AG04450 (cell line): ENCODE measurements at regions not wholly inside any gene's neighbourhood (a gene's known extent, or its start where the extent isn't known, plus 50 kb on each side); places are given as distances from the start of the nearest gene placed in this dataset.
"Not testable (repeated sequence)": the region's sequence is repeated elsewhere in the genome, so short reads cannot be mapped to it uniquely, and the experiment has no call there.

Experiments used
- CTCF ChIA-PET: fragments of 300-600, 350-600 bp; formaldehyde crosslinking; extraction: SDS; loops from one replicate; lab custom pipeline; 2022; ENCODE audit warnings: antibody characterized with exemption, inconsistent platforms; lab: Charles Lee
- POLR2A ChIA-PET: fragments of 350-600 bp; formaldehyde crosslinking; extraction: SDS; loops from one replicate; lab custom pipeline; 2021; ENCODE audit warnings: antibody characterized with exemption, inconsistent platforms; lab: Yijun Ruan, JAX
- DNase-seq: peaks from one replicate; pipeline ENCODE4 v3.0.0-alpha.2; 2011; ENCODE audit warnings: low read depth, low spot score
- H3K27ac ChIP-seq: one replicate; pipeline ENCODE4 v1.5.1; 2012; ENCODE audit warnings: low read depth, low read length, control low read depth
- H3K27me3 ChIP-seq: one replicate; pipeline ENCODE4 v1.6.0; 2012; ENCODE audit warnings: low read length; ENCODE audit not compliant: control insufficient read depth, insufficient read depth
- H3K4me3 ChIP-seq: 2 replicates; pipeline ENCODE4 v1.5.1; 2011; ENCODE audit warnings: mild to moderate bottlenecking, low read depth, low read length, control low read depth
- H3K9me3 ChIP-seq: 2 replicates; pipeline ENCODE4 v1.5.1; 2012; ENCODE audit warnings: low read length; ENCODE audit not compliant: control insufficient read depth, insufficient read depth
- CTCF ChIP-seq: IDR thresholded peaks from 2 replicates; pipeline ENCODE4 v1.5.1; 2011; ENCODE audit warnings: low read depth, low read length, control low read depth, inconsistent platforms

- Histone ChIP-seq H3K27me3 (no peaks in the 10 kb centered on the region), H3K9me3 (no peaks in the 10 kb centered on the region), H3K4me3 (no peak overlapping the region), H3K27ac (no peak overlapping the region)
- POLR2A ChIA-PET, result no interaction called here
- no peak for DNase-seq
- CTCF ChIA-PET, result interaction anchor here (1.2 to 2.3 kb wide), 3 partner anchors 12 to 742 kb away, joined by 3 to 23 read pairs (median 5); no protein-coding TSS in a partner anchor
- TF ChIP-seq CTCF, result peak; percentile 50
Observed at GRCh38 chrX:7996414-7996813, 69.2 kb upstream of the PNPLA4 start.

DNA sequence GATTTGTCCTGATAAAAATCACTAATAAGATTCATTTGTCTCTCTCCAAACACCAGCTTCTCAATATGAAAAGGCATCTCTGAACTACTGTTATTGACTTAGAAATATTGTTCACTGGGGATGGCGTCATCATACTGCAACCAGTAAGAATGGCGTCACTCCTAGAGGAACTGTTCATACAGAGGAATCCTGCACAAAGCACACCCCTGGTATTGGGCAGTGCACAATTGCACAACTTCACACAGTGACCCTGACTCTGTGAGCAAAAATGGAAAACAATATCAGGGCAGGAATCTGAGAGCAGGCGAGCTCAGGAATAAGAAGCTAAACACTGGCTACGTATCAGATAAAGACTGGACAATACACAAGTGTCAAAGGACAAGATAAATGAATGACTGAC, 66.7 kb upstream of the PNPLA4 start:
- CTCF ChIA-PET, result interaction anchor here (3.2 kb wide), 1 partner anchor 745 kb away, joined by 19 read pairs; no protein-coding TSS in a partner anchor
- Histone ChIP-seq H3K4me3 (no peak overlapping the region), H3K9me3 (no peaks in the 10 kb centered on the region), H3K27ac (no peak overlapping the region), H3K27me3 (no peaks in the 10 kb centered on the region)
- DNase-seq, result no peak
- POLR2A ChIA-PET, result no interaction called here
- TF ChIP-seq CTCF, result no peak

DNA sequence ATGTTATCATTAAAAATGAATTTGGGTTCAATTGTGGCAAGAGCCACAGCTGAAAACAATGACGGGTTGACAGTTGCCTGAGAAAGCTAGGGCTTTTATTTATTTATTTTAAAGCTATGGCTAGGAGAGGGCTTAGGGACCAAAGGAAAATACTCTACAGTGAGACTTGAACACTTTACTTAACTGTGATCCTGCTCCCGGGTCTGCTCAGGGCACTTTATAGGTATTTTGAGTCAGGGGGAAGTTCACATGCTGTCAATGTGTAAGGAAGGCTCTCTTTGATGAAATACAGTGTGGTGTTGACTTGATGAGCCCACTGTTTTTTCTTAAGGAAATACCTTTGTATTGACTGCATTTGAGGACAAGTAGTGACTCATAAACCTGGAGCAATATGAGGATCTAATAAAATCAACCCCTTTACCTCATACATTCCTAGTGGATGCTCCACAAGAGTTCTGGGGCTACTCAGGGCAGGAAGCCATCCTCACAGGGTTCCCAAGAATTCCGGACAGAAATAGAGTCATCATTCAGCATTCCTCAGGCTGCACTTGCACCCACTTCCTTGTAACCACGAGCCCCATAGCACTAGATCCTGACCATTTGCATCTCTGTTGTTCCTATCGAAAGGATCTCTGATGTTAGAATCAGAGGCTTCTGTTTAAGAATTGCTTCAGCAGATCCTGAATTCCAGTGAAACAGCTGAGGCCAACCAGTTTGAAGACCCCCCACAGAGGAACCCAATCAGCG, 61.0 kb upstream of the PNPLA4 start:
- POLR2A ChIA-PET, result not testable (repeated sequence)
- DNase-seq, result peak; percentile 3
- CTCF ChIA-PET, result interaction anchor here (1.6 kb wide), 1 partner anchor 751 kb away, joined by 5 read pairs; no protein-coding TSS in a partner anchor

GRCh38 chrX:7987160-7988012, 60.2 kb upstream of the PNPLA4 start:
- ChIA-PET POLR2A (no interaction called here), CTCF (no interaction called here)
- no peak for DNase-seq
- Histone ChIP-seq H3K4me3 (no peak overlapping the region), H3K9me3 (no peaks in the 10 kb centered on the region), H3K27me3 (no peaks in the 10 kb centered on the region), H3K27ac (peak overlapping the region; percentile 52)
- TF ChIP-seq CTCF, result no peak

More for the DNA sequence above, 61.0 kb upstream of the PNPLA4 start:
- H3K27me3 ChIP-seq, H3K9me3 ChIP-seq, H3K4me3 ChIP-seq: not testable (repeated sequence)
- peak overlapping the region; percentile 70 for H3K27ac ChIP-seq

DNA sequence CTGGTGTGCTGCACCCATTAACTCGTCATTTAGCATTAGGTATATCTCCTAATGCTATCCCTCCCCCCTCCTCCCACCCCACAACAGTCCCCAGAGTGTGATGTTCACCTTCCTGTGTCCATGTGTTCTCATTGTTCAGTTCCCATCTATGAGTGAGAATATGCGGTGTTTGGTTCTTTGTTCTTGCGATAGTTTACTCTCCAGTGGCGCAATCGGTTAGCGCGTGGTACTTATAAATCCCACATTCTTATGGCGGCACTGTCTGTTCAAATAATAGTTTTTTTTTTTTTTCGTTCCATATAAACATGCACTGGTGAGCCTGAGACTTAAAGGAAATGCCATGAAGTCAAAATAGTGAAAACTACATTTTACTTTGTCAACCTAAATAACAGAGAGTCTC, 59.5 kb upstream of the PNPLA4 start:
- CTCF ChIA-PET, H3K9me3 ChIP-seq, DNase-seq, POLR2A ChIA-PET, H3K27ac ChIP-seq, H3K4me3 ChIP-seq, H3K27me3 ChIP-seq: not testable (repeated sequence)

DNA sequence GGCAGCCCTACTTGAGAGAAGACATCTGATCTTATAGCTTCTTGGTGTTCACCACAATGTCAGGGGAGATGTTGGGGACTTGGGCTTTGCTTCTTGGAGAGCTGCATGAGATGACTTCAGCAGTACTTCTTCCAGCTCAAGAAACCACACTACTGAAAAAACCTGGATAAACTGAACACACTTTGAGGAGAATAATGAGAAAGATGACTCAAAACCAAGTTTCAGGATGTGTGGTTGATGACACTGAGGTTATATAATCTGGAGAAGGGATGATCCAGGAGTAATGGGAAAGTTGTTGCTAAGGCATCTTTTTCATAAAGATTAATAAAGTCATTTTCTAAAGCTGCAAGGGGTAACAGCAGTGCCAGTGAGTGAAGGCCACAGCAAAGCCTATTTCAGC, 58.4 kb upstream of the PNPLA4 start:
- TF ChIP-seq CTCF, result no peak
- DNase-seq, result no peak
- ChIA-PET POLR2A (no interaction called here), CTCF (no interaction called here)
- H3K9me3 ChIP-seq, result no peaks in the 10 kb centered on the region
- H3K4me3 ChIP-seq, result no peak overlapping the region
- no peak overlapping the region for H3K27ac ChIP-seq
- no peaks in the 10 kb centered on the region for H3K27me3 ChIP-seq
